ENCODE measurements at regions not wholly inside any gene's neighbourhood (a gene's known extent, or its start where the extent isn't known, plus 50 kb on each side); places are given as distances from the start of the nearest gene placed in this dataset.

GRCh38 chr12:68529869-68530268 lies 80.8 kb upstream of the RAP1B start:
- no peak for TF ChIP-seq ZBTB44 (tag by site-specific recombination; IDR thresholded peaks at IDR 0.05)
- TF ChIP-seq ZBTB21 (tag by site-specific recombination; IDR thresholded peaks at IDR 0.05) = no peak
- no peak for TF ChIP-seq ZNF664 (tag by site-specific recombination; IDR thresholded peaks at IDR 0.05)
- no peak for TF ChIP-seq ZNF776 (tag by site-specific recombination; IDR thresholded peaks at IDR 0.05; ENCODE audit: borderline replicate concordance)
- no peak for TF ChIP-seq WT1 (tag by site-specific recombination; IDR thresholded peaks at IDR 0.05)
- no peak for TF ChIP-seq CTCF (tag by site-specific recombination; IDR thresholded peaks at IDR 0.05)
- no peak for TF ChIP-seq REST (tag by site-specific recombination; IDR thresholded peaks at IDR 0.05)
- no peak for TF ChIP-seq ZNF239 (tag by site-specific recombination; IDR thresholded peaks at IDR 0.05)
- TF ChIP-seq ZNF324 (tag by site-specific recombination; IDR thresholded peaks at IDR 0.05) = no peak
- no peak for TF ChIP-seq ZNF449 (tag by site-specific recombination; IDR thresholded peaks at IDR 0.05)
- no peak for TF ChIP-seq ZNF488 (tag by site-specific recombination; IDR thresholded peaks at IDR 0.05)
- TF ChIP-seq ZSCAN30 (tag by site-specific recombination; IDR thresholded peaks at IDR 0.05) = no peak

Data from HEK293 (cell line).